Endothelial cell of umbilical vein (primary cell): ENCODE measurements at regions not wholly inside any gene's neighbourhood (a gene's known extent, or its start where the extent isn't known, plus 50 kb on each side); places are given as distances from the start of the nearest gene placed in this dataset.

ENCODE experiments used
- BruUV-seq: library from RNA; stranded (reverse); fragments of 400-500 nt; replicated peaks from 2 replicates; lab custom pipeline; 2021; lab: Mats Ljungman, UMichigan
- CTCF ChIA-PET: fragments of 300-600, 350-600 bp; sonication (Branson Sonifier 250); formaldehyde crosslinking; loops from one replicate; lab custom pipeline; 2021; ENCODE audit warnings: antibody characterized with exemption, inconsistent platforms; lab: Charles Lee
- POLR2A ChIA-PET: fragments of 300-600, 350-600 bp; sonication (Branson Sonifier 250); formaldehyde crosslinking; loops from one replicate; lab custom pipeline; 2021; ENCODE audit warnings: antibody characterized with exemption, inconsistent platforms; lab: Charles Lee
- DNase-seq: peaks from one replicate; pipeline ENCODE4 v3.0.0-alpha.2; 2011; ENCODE audit warnings: low read depth, low spot score
- FAIRE-seq: peaks from 2 replicates; lab custom pipeline; 2011; peaks lifted over from hg19 to GRCh38; lab: Jason Lieb, UNC
- H2AFZ ChIP-seq: 2 replicates; pipeline ENCODE4 v1.6.0; 2012; ENCODE audit warnings: low read depth, low read length, control low read depth, inconsistent platforms
- H3K27ac ChIP-seq: 2 replicates; pipeline ENCODE4 v1.5.1; 2011; ENCODE audit warnings: low read depth, mild to moderate bottlenecking, control low read depth, low read length, moderate library complexity; ENCODE audit not compliant: insufficient read depth
- H3K27me3 ChIP-seq, 2 experiments: 2 replicates each; pipeline versions ENCODE4 v1.6.0 to v1.6.1; 2011; ENCODE audit warnings: low read length in 2 of 2, mixed read lengths in 1 of 2; ENCODE audit not compliant: control insufficient read depth in 2 of 2, insufficient read depth in 2 of 2
- H3K36me3 ChIP-seq, 2 experiments: 2 replicates in 1 of 2; 3 replicates in 1 of 2; pipeline ENCODE4 v1.5.1; 2011; ENCODE audit warnings: low read length in 2 of 2, mild to moderate bottlenecking in 1 of 2, moderate library complexity in 1 of 2; ENCODE audit not compliant: control insufficient read depth in 2 of 2, insufficient read depth in 2 of 2; ENCODE audit errors: extremely low read depth in 1 of 2
- H3K4me1 ChIP-seq: 3 replicates; pipeline ENCODE4 v1.5.1; 2011; ENCODE audit warnings: mild to moderate bottlenecking, low read length; ENCODE audit not compliant: control insufficient read depth, insufficient read depth; ENCODE audit errors: extremely low read depth
- H3K4me2 ChIP-seq: 2 replicates; pipeline ENCODE4 v1.6.1; 2011; ENCODE audit warnings: low read length, control low read depth, mixed read lengths; ENCODE audit not compliant: insufficient read depth
- H3K4me3 ChIP-seq, 3 experiments: fragments of 200-600 bp in 1 of 3; sonication (generic), shearing (Covaris generic) in 1 of 3; replicated peaks in 1 of 3; 2 replicates each; pipeline ENCODE4 v1.5.1; 2011 to 2016; ENCODE audit warnings: control low read depth in 3 of 3, low read length in 3 of 3, mild to moderate bottlenecking in 2 of 3, inconsistent platforms in 1 of 3, low read depth in 1 of 3, moderate library complexity in 1 of 3; ENCODE audit not compliant: insufficient read depth in 1 of 3
- H3K79me2 ChIP-seq: 2 replicates; pipeline ENCODE4 v1.6.0; 2012; ENCODE audit warnings: low read length, inconsistent platforms; ENCODE audit not compliant: control insufficient read depth, insufficient read depth
- H3K9ac ChIP-seq: replicated peaks from 2 replicates; pipeline ENCODE3; 2011; ENCODE audit warnings: low read length, control low read depth; ENCODE audit not compliant: insufficient read depth; ENCODE audit errors: extremely low read depth
- H3K9me1 ChIP-seq: replicated peaks from 3 replicates; pipeline ENCODE4 v1.6.0; 2011; ENCODE audit warnings: mild to moderate bottlenecking, low read length; ENCODE audit not compliant: control insufficient read depth, insufficient read depth; ENCODE audit errors: extremely low read depth
- H3K9me3 ChIP-seq: replicated peaks from 2 replicates; pipeline ENCODE4 v1.5.1; 2012; ENCODE audit warnings: low read length, inconsistent platforms; ENCODE audit not compliant: control insufficient read depth, insufficient read depth
- H4K20me1 ChIP-seq: replicated peaks from 2 replicates; pipeline ENCODE3; 2011; ENCODE audit warnings: mild to moderate bottlenecking, low read length; ENCODE audit not compliant: control insufficient read depth, insufficient read depth; ENCODE audit errors: extremely low read depth
- CTCF ChIP-seq, 2 donors: IDR thresholded peaks; 1 replicate in 1 of 2; 2 replicates in 1 of 2; pipeline ENCODE4 v1.5.1; 2011; ENCODE audit warnings: low read length in 2 of 2, mild to moderate bottlenecking in 2 of 2, moderate library complexity in 2 of 2, control low read depth in 1 of 2, inconsistent platforms in 1 of 2, low read depth in 1 of 2; ENCODE audit not compliant: insufficient read depth in 1 of 2; ENCODE audit errors: extremely low read depth in 1 of 2
- EZH2 ChIP-seq: IDR thresholded peaks from 2 replicates; pipeline ENCODE4 v1.6.1; 2012; ENCODE audit warnings: borderline replicate concordance, low read depth, mild to moderate bottlenecking, moderate library complexity, low read length, inconsistent platforms; ENCODE audit not compliant: severe bottlenecking
- FOS ChIP-seq: IDR thresholded peaks from 2 replicates; pipeline ENCODE4 v1.6.1; 2011; ENCODE audit warnings: mild to moderate bottlenecking, low read length, moderate library complexity, borderline replicate concordance; ENCODE audit not compliant: insufficient read depth
- GATA2 ChIP-seq: IDR thresholded peaks from 2 replicates; pipeline ENCODE4 v1.7.0; 2011; ENCODE audit warnings: low read depth, mild to moderate bottlenecking, moderate library complexity, mixed read lengths, low read length; ENCODE audit not compliant: insufficient read length, insufficient read depth
- JUN ChIP-seq: IDR thresholded peaks from 2 replicates; pipeline ENCODE4 v1.6.1; 2011; ENCODE audit warnings: borderline replicate concordance, low read depth; ENCODE audit not compliant: insufficient read length, insufficient read depth
- MAX ChIP-seq: IDR thresholded peaks from 2 replicates; pipeline ENCODE4 v1.6.1; 2011; ENCODE audit not compliant: insufficient read depth, insufficient read length
- POLR2A ChIP-seq: IDR thresholded peaks from 2 replicates; pipeline ENCODE4 v1.6.1; 2012; ENCODE audit warnings: low read depth, mild to moderate bottlenecking, control low read depth, low read length
- POLR2AphosphoS5 ChIP-seq: IDR thresholded peaks from 2 replicates; pipeline ENCODE4 v1.6.1; 2012; ENCODE audit warnings: low read depth, mild to moderate bottlenecking, control low read depth, low read length, moderate library complexity; ENCODE audit not compliant: insufficient read depth
- dilution Hi-C: fragments of 300-500 bp; cut with MboI; formaldehyde crosslinking; loops from one replicate; pipeline ENCODE4 v1.15.0; 2019; ENCODE audit warnings: low sequenced_read_pairs; ENCODE audit not compliant: extremely low pct_ligation_motif_present
- intact Hi-C: fragments of 100-400 bp; cut with micrococcal nuclease; formaldehyde crosslinking; loops from one replicate; pipeline ENCODE4 v1.10.0; 2022

- intact Hi-C loops: no loop called here
- no peak for TF ChIP-seq JUN
- TF ChIP-seq MAX: no peak
- no peak for TF ChIP-seq GATA2
- TF ChIP-seq CTCF (IDR thresholded peaks at IDR 0.05; ENCODE audit: extremely low read depth in 1 of 2, insufficient read depth in 1 of 2, low read depth in 1 of 2, low read length in 2 of 2): no peak
- TF ChIP-seq FOS: no peak
- TF ChIP-seq POLR2AphosphoS5: no peak
- TF ChIP-seq EZH2: no peak
- TF ChIP-seq POLR2A: no peak
- dilution Hi-C loops: no loop called here
- Histone ChIP-seq H3K9me3 (no peaks in the 10 kb centered on the region), H2AFZ (no peak overlapping the region), H3K9ac (no peak overlapping the region), H3K27ac (no peak overlapping the region), H4K20me1 (no peaks in the 10 kb centered on the region), H3K27me3 (no peaks in the 10 kb centered on the region), H3K79me2 (no peaks in the 10 kb centered on the region), H3K4me1 (no peaks in the 10 kb centered on the region), H3K4me3 (no peak overlapping the region), H3K4me2 (no peak overlapping the region), H3K36me3 (no peaks in the 10 kb centered on the region), H3K9me1 (no peaks in the 10 kb centered on the region)
- DNase-seq: no peak
- no peak for FAIRE-seq
- ChIA-PET POLR2A (no interaction called here), CTCF (no interaction called here)
- BruUV-seq: no TSS peak
Measured at GRCh38 chr20:22411627-22412450, 172.5 kb downstream of the FOXA2 start.
